PC-9 (cell line): ENCODE measurements at regions not wholly inside any gene's neighbourhood (a gene's known extent, or its start where the extent isn't known, plus 50 kb on each side); places are given as distances from the start of the nearest gene placed in this dataset.

Source experiments
- BruUV-seq: library from RNA; stranded (reverse); fragments of 400-500 nt; replicated peaks from 2 replicates; lab custom pipeline; 2021; lab: Mats Ljungman, UMichigan
- CTCF ChIA-PET: fragments of 300-600 bp; sonication (Branson Sonifier 250); formaldehyde crosslinking; loops from one replicate; lab custom pipeline; 2022; ENCODE audit warnings: antibody characterized with exemption; lab: Charles Lee
- POLR2A ChIA-PET: fragments of 300-600 bp; sonication (Branson Sonifier 250); formaldehyde crosslinking; loops from one replicate; lab custom pipeline; 2022; ENCODE audit warnings: antibody characterized with exemption; ENCODE audit not compliant: unreplicated experiment; lab: Charles Lee
- DNase-seq, 2 experiments: peaks; one replicate each; pipeline versions ENCODE4 v3.0.0 to v3.0.0-alpha.2; 2015 to 2022; ENCODE audit warnings: mixed read lengths in 1 of 2
- H2AFZ ChIP-seq: fragments of 200-600 bp; sonication (generic); 2 replicates; pipeline ENCODE4 v1.8.1; 2017; ENCODE audit warnings: antibody characterized with exemption
- H3F3A ChIP-seq: fragments of 200-600 bp; sonication (generic); 2 replicates; pipeline ENCODE4 v1.8.1; 2017; ENCODE audit warnings: antibody characterized with exemption, mild to moderate bottlenecking, low read depth; ENCODE audit not compliant: insufficient read depth
- H3K27ac ChIP-seq: fragments of 200-600 bp; sonication (generic); 2 replicates; pipeline ENCODE4 v1.6.1; 2016; ENCODE audit warnings: mixed run types
- H3K27me3 ChIP-seq: fragments of 200-600 bp; sonication (generic); 2 replicates; pipeline ENCODE4 v1.6.1; 2016; ENCODE audit warnings: low read depth, mixed run types; ENCODE audit not compliant: insufficient read depth
- H3K36me3 ChIP-seq: fragments of 200-600 bp; sonication (generic); 2 replicates; pipeline ENCODE4 v1.6.1; 2016; ENCODE audit warnings: low read depth, mixed run types
- H3K4me1 ChIP-seq: fragments of 200-600 bp; sonication (generic); replicated peaks from 2 replicates; pipeline ENCODE4 v1.6.1; 2016; ENCODE audit warnings: mixed run types; ENCODE audit not compliant: insufficient read depth
- H3K4me2 ChIP-seq: fragments of 200-600 bp; sonication (generic); 2 replicates; pipeline ENCODE4 v1.6.1; 2017; ENCODE audit warnings: mixed run types
- H3K4me3 ChIP-seq: fragments of 200-600 bp; sonication (generic); 2 replicates; pipeline ENCODE4 v1.6.1; 2016; ENCODE audit warnings: mixed run types
- H3K79me2 ChIP-seq: fragments of 200-600 bp; sonication (generic); 2 replicates; pipeline ENCODE4 v1.6.1; 2017; ENCODE audit warnings: low read depth, mixed run types
- H3K9me2 ChIP-seq: fragments of 200-600 bp; sonication (generic); 2 replicates; pipeline ENCODE4 v1.8.1; 2017; ENCODE audit warnings: mild to moderate bottlenecking; ENCODE audit not compliant: insufficient read depth
- H3K9me3 ChIP-seq: fragments of 200-600 bp; sonication (generic); 2 replicates; pipeline ENCODE4 v1.8.1; 2016; ENCODE audit warnings: low read depth; ENCODE audit not compliant: insufficient read depth
- H4K20me1 ChIP-seq: fragments of 200-600 bp; sonication (generic); 2 replicates; pipeline ENCODE4 v1.8.1; 2017; ENCODE audit not compliant: insufficient read depth
- EZH2 ChIP-seq: fragments of 200-600 bp; sonication (generic); IDR thresholded peaks from 2 replicates; pipeline ENCODE4 v1.8.0; 2017; ENCODE audit warnings: antibody characterized with exemption, low read depth
- intact Hi-C: fragments of 100-400 bp; cut with micrococcal nuclease; formaldehyde crosslinking; loops from one replicate; pipeline ENCODE4 v1.10.0; 2022; ENCODE audit not compliant: unreplicated experiment
- TF ChIP-seq, protein P1 (sequence below): fragments of 200-600 bp; sonication (generic); conservative IDR thresholded peaks from 2 replicates; pipeline ENCODE4 v1.6.1; 2017; ENCODE audit warnings: mixed run types, antibody characterized with exemption, mild to moderate bottlenecking, moderate library complexity

DNA sequence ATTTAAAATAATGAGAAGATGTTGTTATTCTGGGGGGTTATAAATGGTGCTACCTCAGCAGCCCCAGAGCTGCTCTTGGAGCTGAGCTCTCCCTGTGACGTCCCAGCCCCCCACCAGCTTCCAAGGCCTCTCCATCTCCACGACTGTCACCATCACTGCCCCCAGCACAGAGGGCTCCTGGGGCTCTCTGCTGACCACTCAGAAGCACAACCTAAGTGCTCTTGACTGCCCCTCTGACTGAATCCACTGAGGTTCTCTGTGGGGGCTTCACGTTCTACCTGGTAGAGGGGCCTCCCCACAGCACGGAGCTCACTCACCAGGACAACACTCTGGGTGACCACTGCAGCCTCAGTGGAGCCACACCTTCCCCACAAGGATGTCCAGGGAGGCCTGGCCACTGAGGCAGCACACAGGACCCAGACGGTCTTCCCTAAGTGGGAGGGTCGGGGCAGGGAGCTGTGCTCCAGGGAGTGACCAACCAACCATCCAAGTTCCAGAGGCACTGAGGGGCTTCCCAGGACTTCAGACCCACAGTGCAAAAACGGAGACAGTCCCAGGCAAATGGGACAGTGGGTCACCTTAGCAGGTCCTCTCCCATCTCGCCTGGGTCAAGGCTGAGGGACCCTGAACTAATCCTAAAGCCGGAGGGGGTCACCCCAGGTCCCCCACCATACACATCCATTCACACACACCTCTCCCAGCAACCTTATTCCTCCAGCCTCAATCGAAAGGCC is 121.0 kb upstream of the PPP2R2D start:
- CTCF ChIA-PET = no interaction called here
- Histone ChIP-seq H3K9me3 (no peaks in the 10 kb centered on the region), H3K27me3 (peaks cover 28% of the 10 kb centered on the region), H3K9me2 (no peaks in the 10 kb centered on the region), H3K4me3 (no peak overlapping the region), H4K20me1 (no peaks in the 10 kb centered on the region), H3K4me2 (no peak overlapping the region), H2AFZ (no peak overlapping the region), H3K4me1 (no peaks in the 10 kb centered on the region), H3K27ac (no peak overlapping the region), H3K79me2 (no peaks in the 10 kb centered on the region), H3K36me3 (no peaks in the 10 kb centered on the region), H3F3A (no peaks in the 10 kb centered on the region)
- POLR2A ChIA-PET = no interaction called here
- TF ChIP-seq EZH2 = no peak
- TF ChIP-seq, protein P1, sequence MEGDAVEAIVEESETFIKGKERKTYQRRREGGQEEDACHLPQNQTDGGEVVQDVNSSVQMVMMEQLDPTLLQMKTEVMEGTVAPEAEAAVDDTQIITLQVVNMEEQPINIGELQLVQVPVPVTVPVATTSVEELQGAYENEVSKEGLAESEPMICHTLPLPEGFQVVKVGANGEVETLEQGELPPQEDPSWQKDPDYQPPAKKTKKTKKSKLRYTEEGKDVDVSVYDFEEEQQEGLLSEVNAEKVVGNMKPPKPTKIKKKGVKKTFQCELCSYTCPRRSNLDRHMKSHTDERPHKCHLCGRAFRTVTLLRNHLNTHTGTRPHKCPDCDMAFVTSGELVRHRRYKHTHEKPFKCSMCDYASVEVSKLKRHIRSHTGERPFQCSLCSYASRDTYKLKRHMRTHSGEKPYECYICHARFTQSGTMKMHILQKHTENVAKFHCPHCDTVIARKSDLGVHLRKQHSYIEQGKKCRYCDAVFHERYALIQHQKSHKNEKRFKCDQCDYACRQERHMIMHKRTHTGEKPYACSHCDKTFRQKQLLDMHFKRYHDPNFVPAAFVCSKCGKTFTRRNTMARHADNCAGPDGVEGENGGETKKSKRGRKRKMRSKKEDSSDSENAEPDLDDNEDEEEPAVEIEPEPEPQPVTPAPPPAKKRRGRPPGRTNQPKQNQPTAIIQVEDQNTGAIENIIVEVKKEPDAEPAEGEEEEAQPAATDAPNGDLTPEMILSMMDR = no peak
- BruUV-seq = no TSS peak
- intact Hi-C loops = no loop called here
- no peak for DNase-seq

DNA sequence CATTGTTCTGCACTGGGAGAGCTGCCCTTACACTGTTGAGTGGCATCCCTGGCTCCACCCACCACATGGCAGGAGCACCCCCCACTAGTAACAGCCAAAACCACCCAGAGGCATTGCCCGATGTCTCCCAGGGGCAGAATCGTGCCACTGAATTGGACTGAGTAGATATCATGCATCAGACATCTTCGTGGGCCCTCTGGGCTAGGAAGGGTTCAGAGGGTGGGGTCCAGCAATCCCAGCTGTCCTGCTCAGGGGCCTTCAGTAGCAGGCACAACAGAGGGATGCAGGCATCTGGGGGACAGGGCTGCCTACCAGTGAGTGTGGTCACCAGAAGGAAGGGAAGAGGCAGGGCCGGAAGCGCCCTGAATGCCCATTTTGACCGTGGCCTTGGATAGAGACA is 119.7 kb upstream of the PPP2R2D start:
- POLR2A ChIA-PET = no interaction called here
- H3K27me3 ChIP-seq = peaks cover 16% of the 10 kb centered on the region
- H3K4me1 ChIP-seq = no peaks in the 10 kb centered on the region
- TF ChIP-seq EZH2 = no peak
- TF ChIP-seq, protein P1 = no peak
- CTCF ChIA-PET = no interaction called here
- no peaks in the 10 kb centered on the region for H3K79me2 ChIP-seq
- H2AFZ ChIP-seq = no peak overlapping the region
- H3K9me3 ChIP-seq = no peaks in the 10 kb centered on the region
- no peaks in the 10 kb centered on the region for H3K9me2 ChIP-seq
- H3K27ac ChIP-seq = no peak overlapping the region
- H3K36me3 ChIP-seq = no peaks in the 10 kb centered on the region
- no peaks in the 10 kb centered on the region for H3F3A ChIP-seq
- H4K20me1 ChIP-seq = no peaks in the 10 kb centered on the region
- no peak overlapping the region for H3K4me3 ChIP-seq
- intact Hi-C loops = no loop called here
- no peak overlapping the region for H3K4me2 ChIP-seq
- no TSS peak for BruUV-seq
- no peak for DNase-seq

DNA sequence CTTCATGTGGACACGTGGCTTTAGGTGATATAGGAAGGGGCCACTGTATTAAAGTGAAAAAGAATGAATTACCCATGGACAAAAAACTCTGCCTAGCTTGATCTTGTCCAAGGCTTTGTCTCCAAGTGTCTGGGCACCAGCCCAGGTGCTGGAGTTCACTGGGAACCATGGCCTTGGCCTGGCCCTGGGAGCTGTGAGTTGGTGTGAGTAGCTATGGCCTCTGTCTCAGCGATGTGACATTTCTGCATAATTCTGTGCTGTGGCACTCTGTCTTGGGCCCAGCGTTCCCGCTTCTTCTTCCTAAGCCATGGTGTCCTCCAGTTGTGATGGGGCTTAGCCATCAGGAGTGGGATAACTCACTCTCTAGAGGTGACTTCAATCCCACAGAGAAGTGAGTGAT is 119.0 kb upstream of the PPP2R2D start:
- H3K4me3 ChIP-seq = no peak overlapping the region
- no peak overlapping the region for H3K27ac ChIP-seq
- no peaks in the 10 kb centered on the region for H3K4me1 ChIP-seq
- no peak overlapping the region for H2AFZ ChIP-seq
- H3K9me3 ChIP-seq = no peaks in the 10 kb centered on the region
- BruUV-seq = no TSS peak
- peaks cover 9% of the 10 kb centered on the region; the same call in 1 of the 2 replicates for H3K27me3 ChIP-seq
- ChIA-PET CTCF (no interaction called here), POLR2A (no interaction called here)
- no peak for DNase-seq
- no peaks in the 10 kb centered on the region for H4K20me1 ChIP-seq
- no peaks in the 10 kb centered on the region for H3K9me2 ChIP-seq
- TF ChIP-seq EZH2 = no peak
- TF ChIP-seq, protein P1 = no peak
- no peaks in the 10 kb centered on the region for H3K36me3 ChIP-seq
- no peaks in the 10 kb centered on the region for H3F3A ChIP-seq
- no peaks in the 10 kb centered on the region for H3K79me2 ChIP-seq
- intact Hi-C loops = no loop called here
- no peak overlapping the region for H3K4me2 ChIP-seq
